A549 (cell line): ENCODE measurements at regions not wholly inside any gene's neighbourhood (a gene's known extent, or its start where the extent isn't known, plus 50 kb on each side); places are given as distances from the start of the nearest gene placed in this dataset.

Experiments
- ATAC-seq, 2 experiments: fragments of 200-7000 bp in 1 of 2; fragments of >200 bp in 1 of 2; cut with Nextera tagmentation in 1 of 2; cut with Tn5 transposase in 1 of 2; 3 replicates each; pipeline versions ENCODE4 v1.8.0 to v1.9.1; 2018 to 2020; ENCODE audit warnings: mild to moderate bottlenecking in 1 of 2, moderate library complexity in 1 of 2
- CTCF ChIA-PET: fragments of 300-600 bp; sonication (Branson Sonifier 250); formaldehyde crosslinking; extraction: SDS; loops from one replicate; lab custom pipeline; 2021; ENCODE audit warnings: antibody characterized with exemption, inconsistent platforms; lab: Yijun Ruan, JAX
- POLR2A ChIA-PET: fragments of 350-600 bp; formaldehyde crosslinking; extraction: SDS; loops from one replicate; lab custom pipeline; 2021; ENCODE audit warnings: antibody characterized with exemption, inconsistent platforms; lab: Yijun Ruan, JAX
- DNase-seq, 2 experiments: peaks; one replicate each; pipeline versions ENCODE4 v3.0.0 to v3.0.0-alpha.2; 2011 to 2016; ENCODE audit warnings: low read depth in 1 of 2, low spot score in 1 of 2
- FAIRE-seq: peaks from 2 replicates; lab custom pipeline; 2011; peaks lifted over from hg19 to GRCh38; lab: Jason Lieb, UNC
- H3K27ac ChIP-seq, 2 experiments: fragments of >200 bp; sonication (Bioruptor Twin); formaldehyde crosslinking; 3 replicates each; pipeline ENCODE4 v1.5.1; 2016 to 2017
- H3K4me1 ChIP-seq: fragments of >200 bp; sonication (Bioruptor Twin); formaldehyde crosslinking; 3 replicates; pipeline ENCODE4 v1.6.1; 2016
- H3K4me2 ChIP-seq: fragments of >200 bp; sonication (Bioruptor Twin); formaldehyde crosslinking; 3 replicates; pipeline ENCODE4 v1.6.1; 2016
- H3K4me3 ChIP-seq: fragments of >200 bp; sonication (Bioruptor Twin); formaldehyde crosslinking; 3 replicates; pipeline ENCODE4 v1.5.1; 2016
- H3K9me3 ChIP-seq: fragments of >200 bp; sonication (Bioruptor Twin); formaldehyde crosslinking; 3 replicates; pipeline ENCODE4 v1.6.1; 2016
- BHLHE40 ChIP-seq: IDR thresholded peaks from 2 replicates; pipeline ENCODE4 v1.6.1; 2012; ENCODE audit warnings: low read depth, low read length, inconsistent platforms
- CHD2 ChIP-seq: fragments of 150-350 bp; IDR thresholded peaks from 2 replicates; pipeline ENCODE4 v1.6.1; 2014; ENCODE audit warnings: low read length; ENCODE audit not compliant: partially characterized antibody
- CTCF ChIP-seq: fragments of >200 bp; sonication (Bioruptor Twin); formaldehyde crosslinking; IDR thresholded peaks from 3 replicates; pipeline ENCODE4 v1.5.1; 2016
- EHMT2 ChIP-seq: fragments of 200-600 bp; sonication (generic); IDR thresholded peaks from 2 replicates; pipeline ENCODE4 v1.6.1; 2016; ENCODE audit warnings: antibody characterized with exemption, low read depth, mild to moderate bottlenecking, moderate library complexity
- EP300 ChIP-seq, 2 experiments: fragments of >200 bp; sonication (Bioruptor Twin); formaldehyde crosslinking; IDR thresholded peaks; 2 replicates in 1 of 2; 3 replicates in 1 of 2; pipeline ENCODE4 v1.6.1; 2016 to 2017
- HEYL ChIP-seq: fragments of 250-450 bp; sonication (Bioruptor Pico); IDR thresholded peaks from 2 replicates; pipeline ENCODE4 v1.8.0; 2021; ENCODE audit warnings: mild to moderate bottlenecking, moderate library complexity
- HOXA7 ChIP-seq: fragments of 250-450 bp; sonication (Bioruptor Pico); IDR thresholded peaks from 2 replicates; pipeline ENCODE4 v1.5.0; 2020; ENCODE audit warnings: mild to moderate bottlenecking, moderate library complexity
- HOXB5 ChIP-seq: fragments of 250-450 bp; sonication (Bioruptor Pico); IDR thresholded peaks from 2 replicates; pipeline ENCODE4 v1.5.0; 2020; ENCODE audit warnings: mild to moderate bottlenecking, moderate library complexity
- JUNB ChIP-seq: fragments of >200 bp; sonication (Bioruptor Twin); formaldehyde crosslinking; IDR thresholded peaks from 2 replicates; pipeline ENCODE4 v1.6.1; 2016
- KDM5A ChIP-seq: fragments of 200-600 bp; sonication (generic); IDR thresholded peaks from 2 replicates; pipeline ENCODE4 v1.6.1; 2016; ENCODE audit warnings: antibody characterized with exemption, mild to moderate bottlenecking
- NFE2L2 ChIP-seq: fragments of 150-350 bp; conservative IDR thresholded peaks from 2 replicates; pipeline ENCODE4 v1.6.1; 2014; ENCODE audit warnings: low read length
- NR3C1 ChIP-seq: fragments of >200 bp; sonication (Bioruptor Twin); formaldehyde crosslinking; IDR thresholded peaks from 3 replicates; pipeline ENCODE4 v1.6.1; 2017
- PBX3 ChIP-seq: IDR thresholded peaks from 2 replicates; pipeline ENCODE4 v1.6.1; 2012
- POLR2A ChIP-seq: IDR thresholded peaks from 2 replicates; pipeline ENCODE4 v1.6.1; 2012; ENCODE audit warnings: mild to moderate bottlenecking, low read length
- RAD21 ChIP-seq, 2 experiments: fragments of >200 bp in 1 of 2; sonication (Bioruptor Twin) in 1 of 2; formaldehyde crosslinking in 1 of 2; IDR thresholded peaks in 1 of 2; conservative IDR thresholded peaks in 1 of 2; 2 replicates in 1 of 2; 3 replicates in 1 of 2; pipeline ENCODE4 v1.6.1; 2012 to 2018; ENCODE audit warnings: inconsistent platforms in 1 of 2
- RARB ChIP-seq: fragments of 250-450 bp; sonication (Bioruptor Pico); IDR thresholded peaks from 2 replicates; pipeline ENCODE4 v1.8.0; 2021; ENCODE audit warnings: mild to moderate bottlenecking, moderate library complexity
- REST ChIP-seq: fragments of 200-600 bp; sonication (generic); IDR thresholded peaks from 2 replicates; pipeline ENCODE4 v1.6.1; 2016; ENCODE audit warnings: antibody characterized with exemption, mild to moderate bottlenecking, moderate library complexity
- RNF2 ChIP-seq: fragments of 200-600 bp; sonication (generic); IDR thresholded peaks from 2 replicates; pipeline ENCODE4 v1.6.1; 2016; ENCODE audit warnings: low read depth, mild to moderate bottlenecking, antibody characterized with exemption, moderate library complexity, borderline replicate concordance
- SMC3 ChIP-seq: fragments of >200 bp; sonication (Bioruptor Twin); formaldehyde crosslinking; IDR thresholded peaks from 3 replicates; pipeline ENCODE4 v1.6.1; 2018; ENCODE audit warnings: inconsistent platforms
- SREBF2 ChIP-seq: fragments of 450-650 bp; IDR thresholded peaks from 2 replicates; pipeline ENCODE4 v1.6.1; 2014; ENCODE audit warnings: mild to moderate bottlenecking, moderate library complexity
- USF2 ChIP-seq: fragments of 450-650 bp; IDR thresholded peaks from 2 replicates; pipeline ENCODE4 v1.6.1; 2014; ENCODE audit warnings: antibody characterized with exemption
- ZC3H11A ChIP-seq: fragments of 450-650 bp; IDR thresholded peaks from 2 replicates; pipeline ENCODE4 v1.6.1; 2014; ENCODE audit warnings: antibody characterized with exemption, mild to moderate bottlenecking
- ZNF302 ChIP-seq: fragments of 250-450 bp; sonication (Bioruptor Pico); IDR thresholded peaks from 2 replicates; pipeline ENCODE4 v1.9.0; 2021; ENCODE audit warnings: inconsistent platforms, mild to moderate bottlenecking, moderate library complexity
- ZSCAN20 ChIP-seq: fragments of 250-450 bp; sonication (Bioruptor Pico); IDR thresholded peaks from 2 replicates; pipeline ENCODE4 v1.8.0; 2022; ENCODE audit warnings: mild to moderate bottlenecking, moderate library complexity
- WGBS: methylation state at CpG from one replicate; pipeline ENCODE4 v1.1.6; 2017; ENCODE audit errors: missing lambda C conversion rate; 5-methylcytosine and 5-hydroxymethylcytosine counted together

- no peak for DNase-seq
- no peak overlapping the region for H3K27ac ChIP-seq
- FAIRE-seq: no peak
- no peak for ATAC-seq
- no peak overlapping the region for H3K4me3 ChIP-seq
- ChIA-PET POLR2A (no interaction called here), CTCF (no interaction called here)
- no peaks in the 10 kb centered on the region for H3K4me1 ChIP-seq
- WGBS: 0% methylated on average over 1 of the region's 1 CpG
- H3K9me3 ChIP-seq: no peaks in the 10 kb centered on the region
- no peak overlapping the region for H3K4me2 ChIP-seq
- TF ChIP-seq USF2 (no peak), SMC3 (no peak), BHLHE40 (no peak), EP300 (IDR thresholded peaks at IDR 0.05) (no peak), KDM5A (no peak), ZC3H11A (no peak), PBX3 (no peak), CTCF (no peak), NR3C1 (no peak), JUNB (no peak), HEYL (CRISPR knock-in tag) (no peak), RARB (CRISPR knock-in tag) (no peak), RAD21 (conservative IDR thresholded peaks at IDR 0.05 in 1 of 2, IDR thresholded peaks at IDR 0.05 in 1 of 2) (no peak), HOXA7 (CRISPR knock-in tag) (no peak), HOXB5 (CRISPR knock-in tag) (no peak), SREBF2 (no peak)
These were observed 795.2 kb downstream of the REEP3 start for GRCh38 chr10:64316416-64316815.

- ATAC-seq (no peak), FAIRE-seq (no peak)
- H3K4me1 ChIP-seq: no peaks in the 10 kb centered on the region
- no peak overlapping the region for H3K27ac ChIP-seq
- H3K4me3 ChIP-seq: no peak overlapping the region
- no peaks in the 10 kb centered on the region for H3K9me3 ChIP-seq
- POLR2A ChIA-PET: no interaction called here
- CTCF ChIA-PET: no interaction called here
- no peak for TF ChIP-seq CHD2
- TF ChIP-seq RNF2: no peak
- no peak for TF ChIP-seq EHMT2
- no peak for TF ChIP-seq CTCF
- no peak for TF ChIP-seq SREBF2
- TF ChIP-seq REST: no peak
- no peak for TF ChIP-seq NFE2L2
- TF ChIP-seq HOXB5 (CRISPR knock-in tag): no peak
- no peak for TF ChIP-seq ZNF302 (CRISPR knock-in tag)
- TF ChIP-seq EP300 (IDR thresholded peaks at IDR 0.05): no peak
- TF ChIP-seq POLR2A: no peak
- TF ChIP-seq ZSCAN20 (CRISPR knock-in tag): no peak
- TF ChIP-seq, all 56 proteins: peak for 0
- no peak for DNase-seq
- no peak overlapping the region for H3K4me2 ChIP-seq
- WGBS: 34% methylated on average over 3 of the region's 3 CpGs
These were observed 795.6 kb downstream of the REEP3 start for GRCh38 chr10:64316833-64317232.
